Hematopoietic multipotent progenitor cell treated with erythropoietin and hydrocortisone succinate and interleukin-3 and kit ligand, for 4 days (in vitro differentiated cells): ENCODE measurements at regions not wholly inside any gene's neighbourhood (a gene's known extent, or its start where the extent isn't known, plus 50 kb on each side); places are given as distances from the start of the nearest gene placed in this dataset.

Experiments used
- DNase-seq: peaks from one replicate; pipeline ENCODE4 v3.0.0-alpha.2; 2015

DNA sequence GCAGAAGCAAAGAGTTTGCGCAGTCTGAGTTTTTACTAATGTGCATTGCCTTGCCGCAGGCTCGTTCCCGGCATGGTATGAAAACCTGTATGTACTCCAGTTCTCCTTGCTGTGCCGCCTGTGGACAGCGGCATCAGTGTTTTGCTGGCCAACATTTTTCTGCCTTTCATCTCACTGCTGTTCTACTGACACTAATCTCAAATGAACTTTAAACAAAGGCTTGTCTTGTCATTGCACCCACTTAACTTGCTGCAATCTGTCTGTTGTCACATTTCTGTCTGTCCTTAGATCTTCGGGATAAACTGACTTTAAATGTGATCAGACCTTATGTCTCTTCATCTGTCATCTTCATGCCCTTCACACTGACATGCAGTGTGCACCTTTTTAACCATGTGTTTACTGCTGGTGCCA, 71.7 kb upstream of the ZNRF2 start:
- no peak for DNase-seq

DNA sequence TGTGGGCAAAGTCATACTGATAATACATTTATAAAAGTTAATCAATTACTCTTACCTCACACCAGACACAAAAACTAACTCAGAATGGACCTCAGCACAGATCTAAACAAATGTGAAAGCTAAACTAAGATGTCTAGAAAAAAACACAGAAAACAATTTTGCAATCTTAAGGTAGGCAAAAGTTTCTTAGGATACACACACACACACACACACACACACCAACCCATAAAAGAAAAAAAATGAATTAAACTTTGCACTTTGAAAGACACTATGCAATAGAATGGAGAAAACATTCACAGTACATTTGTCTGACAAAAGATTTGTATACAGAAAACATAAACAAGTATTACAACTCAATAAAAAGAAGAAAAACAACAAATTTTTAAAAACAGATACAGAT, 70.8 kb upstream of the ZNRF2 start:
- no peak for DNase-seq

DNA sequence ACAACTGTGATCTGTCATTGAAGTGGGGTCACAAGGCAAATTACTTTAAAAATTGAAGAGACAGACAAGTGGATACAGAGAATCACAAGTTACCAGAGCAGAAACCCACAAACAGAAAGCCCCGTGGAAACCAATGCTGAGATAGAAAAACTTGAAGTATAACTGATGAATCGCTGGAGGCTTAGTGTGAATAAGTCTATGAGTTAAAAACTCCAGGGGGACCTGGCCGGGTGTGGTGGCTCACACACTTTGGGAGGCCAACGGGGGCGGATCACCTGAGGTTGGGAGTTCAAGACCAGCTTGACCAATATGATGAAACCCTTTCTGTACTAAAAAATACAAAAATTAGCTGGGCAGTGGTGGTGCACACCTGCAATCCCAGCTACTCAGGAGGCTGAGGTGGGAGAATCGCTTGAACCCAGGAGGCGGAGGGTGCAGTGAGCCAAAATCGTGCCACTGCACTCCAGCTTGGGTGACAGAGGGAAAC, 69.7 kb upstream of the ZNRF2 start:
- DNase-seq = no peak

DNA sequence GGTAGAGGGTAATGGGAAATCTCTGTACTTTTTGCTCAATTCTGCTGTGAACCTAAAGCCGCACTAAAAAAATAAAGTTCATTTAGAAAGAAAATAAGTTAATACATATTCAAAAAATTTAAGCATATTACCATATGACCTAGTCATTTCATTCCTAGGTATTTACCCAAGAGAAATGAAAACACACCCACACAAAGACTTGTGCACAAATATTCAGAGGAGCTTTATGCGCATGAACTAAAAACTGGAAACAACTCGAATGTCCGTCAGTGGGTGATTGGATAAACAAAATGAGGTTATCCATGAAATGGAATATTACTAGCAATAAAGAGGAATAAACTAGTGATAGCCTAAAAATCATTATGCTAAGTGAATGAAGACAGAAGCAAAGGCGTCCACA, 62.6 kb upstream of the ZNRF2 start:
- no peak for DNase-seq

DNA sequence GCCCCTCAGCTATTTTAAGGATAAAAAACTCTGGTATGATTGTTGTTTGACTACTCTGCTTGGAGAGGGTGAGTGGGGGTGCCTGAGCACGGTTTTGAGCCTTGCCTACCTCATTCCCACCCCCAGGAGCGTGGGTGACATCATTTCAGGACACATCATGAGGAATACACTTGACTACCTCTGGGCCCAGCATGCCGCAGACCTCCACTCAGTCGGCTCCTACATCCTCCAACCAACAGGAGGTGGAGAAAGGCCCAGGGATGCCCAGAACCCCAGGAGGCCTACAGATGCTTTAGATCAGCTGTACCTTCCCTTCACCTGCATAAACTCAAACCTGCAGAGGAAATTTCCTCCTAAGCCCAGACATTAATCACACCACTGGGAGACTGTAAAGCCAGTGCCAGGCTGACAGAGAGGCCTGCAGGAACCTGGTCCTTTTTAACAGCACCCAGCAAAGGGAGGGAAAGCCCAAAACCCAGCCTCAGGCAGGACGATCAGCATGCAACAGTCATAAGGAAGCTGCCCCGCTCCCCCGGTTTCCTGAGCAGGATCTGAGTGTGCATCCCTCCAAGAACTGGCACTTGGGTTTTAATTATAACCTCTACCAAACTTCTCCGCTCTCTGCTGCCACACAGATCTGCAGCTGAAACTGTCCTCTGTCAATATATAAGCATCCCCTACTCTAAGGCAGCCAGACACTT, 61.7 kb upstream of the ZNRF2 start:
- no peak for DNase-seq

DNA sequence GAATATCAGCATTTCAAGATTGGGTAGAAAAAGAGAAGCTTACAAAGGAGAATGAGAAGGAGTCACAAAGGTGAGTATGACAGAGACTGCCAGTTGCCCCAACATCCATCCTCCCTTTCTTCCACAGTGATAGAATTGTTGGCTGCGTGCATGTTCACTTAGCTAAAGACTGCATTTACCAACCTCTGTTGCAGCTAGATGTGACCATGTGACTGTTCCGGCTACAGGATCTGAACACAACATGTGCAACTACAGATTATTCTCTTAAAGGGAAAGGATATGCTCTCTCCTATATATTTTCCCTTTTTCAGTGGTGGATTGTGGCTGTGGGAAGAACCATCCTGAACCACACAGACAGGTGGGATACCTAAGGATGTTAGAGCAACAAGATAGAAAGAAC, 60.5 kb upstream of the ZNRF2 start:
- DNase-seq = peak; percentile 26

DNA sequence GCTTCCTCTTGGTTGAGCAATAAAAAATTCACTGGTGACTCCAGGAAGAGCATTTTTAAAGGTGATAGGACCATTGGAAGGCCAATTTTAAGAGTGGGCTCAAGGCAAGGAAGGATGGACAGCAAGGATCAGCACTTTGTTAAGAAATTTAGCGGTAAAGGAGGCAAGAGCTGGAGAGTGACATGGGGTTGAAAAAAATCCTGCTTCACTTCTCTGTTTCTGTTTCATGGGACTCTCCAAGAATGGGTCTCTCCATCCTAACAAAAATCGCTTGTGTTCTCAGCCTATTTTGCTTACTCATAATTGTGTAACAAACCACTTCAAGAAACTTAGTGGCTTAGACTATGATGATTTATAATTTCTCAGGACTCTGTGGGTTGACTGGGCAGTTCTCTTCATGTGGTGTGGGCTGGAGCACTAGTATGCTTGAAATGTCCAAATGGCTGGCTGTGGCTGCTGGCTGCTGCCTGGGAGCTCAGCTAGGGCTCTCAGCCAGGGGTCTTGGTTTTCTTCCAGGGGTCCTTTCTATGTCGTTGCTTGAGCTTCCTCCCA, 59.8 kb upstream of the ZNRF2 start:
- DNase-seq = peak; percentile 64

DNA sequence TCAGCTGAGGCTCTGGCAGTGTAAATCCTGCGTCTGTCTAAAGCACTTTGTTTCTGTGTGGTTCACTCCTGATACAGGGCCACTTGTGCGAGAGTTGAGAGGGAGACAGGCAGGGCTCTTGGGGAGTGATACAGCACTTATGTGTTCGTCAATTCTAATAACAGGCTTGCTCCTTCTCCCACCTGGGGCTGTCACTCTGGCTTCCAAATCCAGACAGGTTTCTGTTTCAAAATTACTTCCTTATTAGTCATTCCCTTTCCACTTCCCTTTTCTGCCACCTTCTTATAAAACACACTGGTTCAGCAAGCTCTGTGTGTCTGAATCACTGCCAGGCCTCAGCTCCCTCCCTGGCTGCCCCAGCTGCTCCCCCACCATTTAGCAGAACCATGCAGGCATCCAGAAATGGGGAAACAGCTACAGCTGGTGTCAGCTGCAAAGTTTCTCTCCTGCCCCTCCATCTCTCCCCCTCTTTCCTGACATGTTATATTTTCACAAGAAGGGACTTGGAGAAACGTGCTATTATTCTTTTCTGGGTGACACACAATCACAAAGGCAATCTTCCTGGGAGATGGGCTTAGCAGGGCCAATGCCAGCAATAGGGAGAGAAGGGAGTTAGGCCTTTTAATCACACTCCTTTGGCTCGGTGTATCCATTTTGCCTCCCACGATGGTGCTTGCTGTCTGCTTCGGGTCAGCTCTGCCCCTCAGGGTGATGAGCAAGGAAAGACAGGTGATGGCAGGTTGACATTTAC, 58.4 kb upstream of the ZNRF2 start:
- peak; percentile 89 for DNase-seq

DNA sequence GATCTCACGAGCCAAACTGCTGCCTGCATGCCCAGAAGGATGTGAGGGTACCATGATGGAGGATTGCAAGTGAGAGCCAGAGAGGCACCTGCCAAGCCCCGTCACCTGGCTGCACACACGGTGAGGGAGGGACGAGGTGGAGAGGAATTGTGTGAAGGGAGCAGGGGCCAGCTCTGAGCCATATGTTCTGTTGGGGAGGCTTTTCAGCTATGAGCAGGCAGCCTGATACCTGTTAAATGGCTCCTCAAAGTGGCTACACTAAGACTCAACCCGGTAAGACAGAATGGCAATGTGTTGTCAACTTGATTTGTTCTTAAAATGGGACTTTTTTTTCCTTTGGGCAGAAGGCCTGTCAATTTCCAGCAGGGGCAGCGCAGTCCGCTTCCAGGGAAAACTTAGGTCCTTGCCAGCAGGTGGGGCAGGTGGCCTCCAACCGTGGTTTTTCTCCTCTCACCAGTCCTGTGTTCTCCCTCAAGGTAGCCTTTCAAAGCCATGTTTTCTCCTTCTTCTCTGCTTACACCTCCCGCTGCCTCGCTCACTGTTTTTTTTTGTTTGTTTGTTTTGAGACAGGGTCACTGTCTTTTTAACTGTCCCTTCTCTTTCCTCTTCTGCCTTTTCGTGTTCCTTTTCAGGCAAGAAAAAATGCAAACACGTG, 57.7 kb upstream of the ZNRF2 start:
- peak; percentile 15 for DNase-seq

DNA sequence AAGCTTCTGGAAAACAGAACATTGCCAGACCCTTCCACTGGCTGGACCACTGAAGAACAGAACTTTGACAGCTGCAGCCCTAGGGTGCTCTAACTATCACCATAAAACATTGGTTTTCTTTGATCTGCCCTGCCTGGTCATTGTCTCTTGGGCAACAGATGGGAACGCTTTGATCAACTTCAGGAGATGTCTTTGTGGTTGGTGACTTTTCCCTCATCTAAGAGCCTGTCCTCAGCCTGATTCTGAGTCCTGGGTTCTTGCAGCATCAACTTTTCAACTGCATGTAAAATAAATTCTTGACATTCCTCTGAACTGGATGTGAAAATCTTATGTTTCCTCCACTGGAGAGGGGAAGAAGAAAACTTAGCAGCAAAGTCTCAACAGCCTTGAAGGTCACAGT, 53.1 kb upstream of the ZNRF2 start:
- no peak for DNase-seq

DNA sequence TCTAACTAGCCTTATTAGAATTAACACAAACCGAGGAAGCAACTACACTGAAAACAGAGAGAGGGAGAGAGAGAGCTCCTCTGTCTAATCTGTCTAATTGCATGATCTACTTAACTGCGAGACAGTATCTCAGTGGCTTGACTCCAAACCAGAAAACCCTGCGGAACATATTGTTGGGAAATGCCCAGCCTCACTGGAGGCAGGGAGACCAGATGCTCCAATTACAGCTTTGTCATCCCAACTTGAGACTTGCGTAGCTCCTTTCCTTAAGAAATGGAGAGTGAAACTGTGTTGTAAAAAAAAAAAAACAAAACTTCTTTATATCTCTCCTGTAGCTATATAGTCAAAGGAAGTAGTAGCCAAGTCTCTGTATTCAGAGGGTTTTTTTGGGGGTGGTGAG, 52.0 kb upstream of the ZNRF2 start:
- no peak for DNase-seq
